Esophagus muscularis mucosa (tissue), 4 donors: ENCODE measurements at regions not wholly inside any gene's neighbourhood (a gene's known extent, or its start where the extent isn't known, plus 50 kb on each side); places are given as distances from the start of the nearest gene placed in this dataset.

Experiments used
- DNase-seq: peaks from one replicate; pipeline ENCODE4 v3.0.0-alpha.2; 2017; ENCODE audit errors: extremely low spot score
- H3K27ac ChIP-seq, 4 donors: fragments of 200-600 bp; sonication (generic); replicated peaks in 1 of 4; 1 replicate in 3 of 4; 2 replicates in 1 of 4; pipeline ENCODE4 v1.5.1; 2016 to 2019; ENCODE audit warnings: mild to moderate bottlenecking in 1 of 4
- H3K27me3 ChIP-seq, 4 donors: fragments of 200-600 bp; sonication (generic); one replicate each; pipeline versions ENCODE4 v1.5.1 to v1.6.0; 2016 to 2019
- H3K36me3 ChIP-seq, 4 donors: fragments of 200-600 bp; sonication (generic); one replicate each; pipeline ENCODE4 v1.5.1; 2016 to 2019
- H3K4me1 ChIP-seq, 4 donors: fragments of 200-600 bp; sonication (generic); one replicate each; pipeline ENCODE4 v1.5.1; 2016 to 2019
- H3K4me3 ChIP-seq, 4 donors: fragments of 200-600 bp; sonication (generic); 1 replicate in 2 of 4; 2 replicates in 2 of 4; pipeline ENCODE4 v1.5.1; 2016 to 2019; ENCODE audit warnings: mild to moderate bottlenecking in 4 of 4, moderate library complexity in 1 of 4
- H3K9me3 ChIP-seq, 4 donors: fragments of 200-600 bp; sonication (generic); 1 replicate in 3 of 4; 2 replicates in 1 of 4; pipeline ENCODE4 v1.5.1; 2016 to 2019
- CTCF ChIP-seq, 3 experiments: fragments of 200-600 bp in 2 of 3; fragments of 450-650 bp in 1 of 3; sonication (generic) in 2 of 3; IDR thresholded peaks; one replicate each; pipeline ENCODE4 v1.5.1; 2017 to 2019; ENCODE audit warnings: antibody characterized with exemption in 3 of 3, mild to moderate bottlenecking in 2 of 3, moderate library complexity in 1 of 3
- EP300 ChIP-seq: sonication (generic); formaldehyde crosslinking; IDR thresholded peaks from one replicate; pipeline ENCODE4 v1.6.1; 2017; ENCODE audit warnings: antibody characterized with exemption
- POLR2A ChIP-seq: fragments of 450-650 bp; IDR thresholded peaks from one replicate; pipeline ENCODE4 v1.6.1; 2017; ENCODE audit warnings: antibody characterized with exemption, moderate library complexity, mild to moderate bottlenecking, low read depth
- POLR2AphosphoS5 ChIP-seq, 2 donors: sonication (generic); formaldehyde crosslinking; IDR thresholded peaks; one replicate each; pipeline ENCODE4 v1.6.1; 2017; ENCODE audit warnings: antibody characterized with exemption in 2 of 2
- WGBS: methylation state at CpG from one replicate; pipeline ENCODE4 v1.1.5; 2018; 5-methylcytosine and 5-hydroxymethylcytosine counted together
- intact Hi-C: fragments of 100-400 bp; cut with DNase I; formaldehyde crosslinking; loops from one replicate; pipeline ENCODE4 v1.15.1; 2023

- H3K27ac ChIP-seq = no peak overlapping the region
- H3K4me3 ChIP-seq = no peak overlapping the region
- peaks cover 0 to 7% (median 0%) of the 10 kb centered on the region in 4 donors for H3K4me1 ChIP-seq
- no peak for TF ChIP-seq POLR2AphosphoS5 (IDR thresholded peaks at IDR 0.05)
- no peak for TF ChIP-seq CTCF (IDR thresholded peaks at IDR 0.05)
- no peak for TF ChIP-seq POLR2A
- TF ChIP-seq EP300 = no peak
- H3K9me3 ChIP-seq = no peaks in the 10 kb centered on the region
- H3K27me3 ChIP-seq = no peaks in the 10 kb centered on the region
- WGBS = 97% methylated on average over 4 of the region's 4 CpGs
- peaks cover 0 to 7% (median 2%) of the 10 kb centered on the region in 4 donors for H3K36me3 ChIP-seq
- intact Hi-C loops = no loop called here
- DNase-seq = no peak
Observed at GRCh38 chr21:28642891-28643290, 349.8 kb downstream of the LTN1 start.

DNA sequence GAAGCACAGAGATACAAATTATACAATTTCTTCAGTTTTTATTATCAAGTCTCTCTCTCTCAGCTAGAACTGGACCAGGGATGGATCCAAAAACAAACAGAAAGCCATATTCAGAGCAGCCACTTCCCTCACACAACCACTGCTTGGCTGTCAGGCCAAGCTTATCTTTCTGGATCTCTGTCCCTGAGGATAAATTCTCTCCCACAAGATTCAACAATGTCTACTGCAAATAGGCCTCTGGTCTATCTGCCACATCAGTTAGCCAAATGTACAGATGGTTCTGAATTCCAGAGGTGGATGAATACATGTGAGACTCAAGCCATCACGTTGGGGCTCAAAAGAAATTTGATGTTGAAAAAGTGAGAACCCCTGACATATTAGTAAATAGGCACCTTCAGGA, 350.9 kb downstream of the LTN1 start:
- no peak for TF ChIP-seq POLR2A
- Histone ChIP-seq H3K36me3 (peaks cover 0 to 7% (median 2%) of the 10 kb centered on the region in 4 donors), H3K4me1 (peaks cover 0 to 15% (median 5%) of the 10 kb centered on the region in 4 donors), H3K27ac (no peak overlapping the region), H3K4me3 (no peak overlapping the region), H3K9me3 (no peaks in the 10 kb centered on the region), H3K27me3 (no peaks in the 10 kb centered on the region)
- 46% methylated on average over 1 of the region's 1 CpG for WGBS
- intact Hi-C loops = no loop called here
- DNase-seq = no peak

GRCh38 chr21:28640326-28640725, 352.4 kb downstream of the LTN1 start:
- TF ChIP-seq CTCF (IDR thresholded peaks at IDR 0.05) = no peak
- Histone ChIP-seq H3K27ac (no peak overlapping the region), H3K9me3 (no peaks in the 10 kb centered on the region), H3K4me1 (peaks cover 3 to 17% (median 8%) of the 10 kb centered on the region in 4 donors), H3K4me3 (no peak overlapping the region), H3K36me3 (peaks cover 0 to 7% (median 2%) of the 10 kb centered on the region in 4 donors), H3K27me3 (no peaks in the 10 kb centered on the region)
- DNase-seq = no peak
- intact Hi-C loops = no loop called here
- WGBS = 76% methylated on average over 5 of the region's 5 CpGs

DNA sequence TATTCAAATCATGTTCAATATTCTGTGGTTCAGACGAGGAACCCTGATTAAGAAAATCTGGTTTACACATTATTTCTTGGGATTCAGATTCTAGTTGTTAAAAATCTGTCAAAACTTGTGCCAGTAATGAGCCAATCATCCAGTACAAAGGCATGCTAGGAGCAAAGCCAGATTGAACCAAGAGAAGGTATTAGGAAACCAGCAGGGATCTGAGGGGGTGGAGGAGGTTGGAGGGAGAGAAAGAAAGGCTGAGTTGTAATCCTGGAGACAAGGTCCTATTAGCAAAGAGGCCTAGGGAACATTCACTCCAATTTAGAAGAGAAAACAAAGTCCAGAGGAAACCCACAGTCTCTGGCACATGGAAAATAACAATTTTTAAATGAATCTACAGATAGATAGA, 352.9 kb downstream of the LTN1 start:
- Histone ChIP-seq H3K27me3 (no peaks in the 10 kb centered on the region), H3K36me3 (peaks cover 0 to 7% (median 2%) of the 10 kb centered on the region in 4 donors), H3K4me3 (no peak overlapping the region), H3K9me3 (no peaks in the 10 kb centered on the region), H3K4me1 (peaks cover 7 to 22% (median 13%) of the 10 kb centered on the region in 4 donors), H3K27ac (no peak overlapping the region)
- WGBS = 70% methylated on average over 1 of the region's 1 CpG
- TF ChIP-seq POLR2A = no peak
- DNase-seq = no peak
- intact Hi-C loops = no loop called here

GRCh38 chr21:28636752-28637691, 355.7 kb downstream of the LTN1 start:
- peak overlapping the region in 1 of 4 donors; percentile 12 for H3K27ac ChIP-seq
- 76% methylated on average over 9 of the region's 9 CpGs for WGBS
- H3K9me3 ChIP-seq = no peaks in the 10 kb centered on the region
- DNase-seq = no peak
- no peaks in the 10 kb centered on the region for H3K27me3 ChIP-seq
- intact Hi-C loops = no loop called here
- peaks cover 0 to 4% (median 0%) of the 10 kb centered on the region in 4 donors for H3K36me3 ChIP-seq
- H3K4me1 ChIP-seq = peaks cover 21 to 47% (median 40%) of the 10 kb centered on the region in 4 donors
- no peak overlapping the region for H3K4me3 ChIP-seq
- TF ChIP-seq POLR2AphosphoS5 (IDR thresholded peaks at IDR 0.05) (no peak), EP300 (no peak), CTCF (IDR thresholded peaks at IDR 0.05) (no peak), POLR2A (no peak)
